HK-2 (cell line): ENCODE measurements at regions not wholly inside any gene's neighbourhood (a gene's known extent, or its start where the extent isn't known, plus 50 kb on each side); places are given as distances from the start of the nearest gene placed in this dataset.
A peak's percentile ranks its signal among the peaks of the same experiment; 100 is the strongest.
"Not testable (repeated sequence)": the region's sequence is repeated elsewhere in the genome, so short reads cannot be mapped to it uniquely, and the experiment has no call there.

Source experiments
- DNase-seq: peaks from one replicate; pipeline ENCODE4 v3.0.0-alpha.2; 2018; ENCODE audit not compliant: unreplicated experiment

GRCh38 chr1:229008347-229008746 is 262.6 kb upstream of the RAB4A start:
- not testable (repeated sequence) for DNase-seq

- no peak for DNase-seq
Measured at GRCh38 chr1:229011022-229011421, 259.9 kb upstream of the RAB4A start.

- no peak for DNase-seq
Measured at GRCh38 chr1:229012823-229013222, 258.1 kb upstream of the RAB4A start.

GRCh38 chr1:229013981-229014380 is 256.9 kb upstream of the RAB4A start:
- DNase-seq: no peak

- DNase-seq: no peak
Measured at GRCh38 chr1:229015806-229016205, 255.1 kb upstream of the RAB4A start.

GRCh38 chr1:229017091-229017490 is 253.8 kb upstream of the RAB4A start:
- DNase-seq: no peak

GRCh38 chr1:229018674-229019295 is 252.1 kb upstream of the RAB4A start:
- no peak for DNase-seq

GRCh38 chr1:229019663-229020271 is 251.1 kb upstream of the RAB4A start:
- no peak for DNase-seq

GRCh38 chr1:229021034-229021433 is 249.9 kb upstream of the RAB4A start:
- not testable (repeated sequence) for DNase-seq

- DNase-seq: no peak
Measured at GRCh38 chr1:229022595-229023333, 248.1 kb upstream of the RAB4A start.

- DNase-seq: no peak
Measured at GRCh38 chr1:229023651-229024300, 247.1 kb upstream of the RAB4A start.

- peak; percentile 55 for DNase-seq
Measured at GRCh38 chr1:229024528-229025130, 246.3 kb upstream of the RAB4A start.

GRCh38 chr1:229025576-229025975 is 245.3 kb upstream of the RAB4A start:
- DNase-seq: no peak

- no peak for DNase-seq
Measured at GRCh38 chr1:229027158-229027557, 243.8 kb upstream of the RAB4A start.

GRCh38 chr1:229027622-229028182 is 243.2 kb upstream of the RAB4A start:
- no peak for DNase-seq

- no peak for DNase-seq
Measured at GRCh38 chr1:229028544-229028943, 242.4 kb upstream of the RAB4A start.

GRCh38 chr1:229028987-229029878 is 241.7 kb upstream of the RAB4A start:
- no peak for DNase-seq

- no peak for DNase-seq
Measured at GRCh38 chr1:229029879-229030235, 241.1 kb upstream of the RAB4A start.

- no peak for DNase-seq
Measured at GRCh38 chr1:229030630-229031029, 240.3 kb upstream of the RAB4A start.

- no peak for DNase-seq
Measured at GRCh38 chr1:229031061-229031460, 239.8 kb upstream of the RAB4A start.
